ENCODE measurements at regions not wholly inside any gene's neighbourhood (a gene's known extent, or its start where the extent isn't known, plus 50 kb on each side); places are given as distances from the start of the nearest gene placed in this dataset.
A peak's percentile ranks its signal among the peaks of the same experiment; 100 is the strongest.

DNA sequence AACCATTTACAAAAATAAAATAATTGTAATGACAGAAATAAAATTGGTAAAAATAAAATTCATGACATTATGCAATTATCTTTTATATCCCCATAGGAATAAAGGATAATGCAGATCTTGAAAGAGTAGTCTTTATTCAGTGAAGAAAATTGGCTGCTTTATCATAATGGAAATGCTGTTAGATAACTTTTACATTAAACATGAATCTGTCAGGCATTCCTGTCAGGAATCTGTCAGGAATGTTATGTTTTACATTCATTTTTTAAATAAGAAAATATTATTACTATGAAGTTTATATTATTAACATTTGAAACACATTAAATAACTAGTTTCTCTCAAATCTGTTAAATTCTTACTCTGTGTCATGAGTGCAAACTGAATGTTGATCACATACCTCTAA, 1024.7 kb upstream of the TMEFF2 start:
- intact Hi-C loops (cut with micrococcal nuclease), result no loop called here

More for the DNA sequence above, 1024.7 kb upstream of the TMEFF2 start:
- H2AFZ ChIP-seq (ENCODE audit: low read depth, low read length, poor library complexity, severe bottlenecking), result peak overlapping the region; percentile 45
- DNase-seq (ENCODE audit: low read depth, low spot score) (no peak), ATAC-seq (no peak)
- RAD21 ChIA-PET (ENCODE audit: low non-redundant PET in 1 of 2, low total read pairs in 2 of 2, uncharacterized antibody in 2 of 2, unreplicated experiment in 2 of 2), result no interaction called here
- no peaks in the 10 kb centered on the region for H3K36me3 ChIP-seq (ENCODE audit: control insufficient read depth in 1 of 2, insufficient read depth in 2 of 2, low read length in 2 of 2)
- H3K4me2 ChIP-seq (ENCODE audit: low read length), result no peak overlapping the region
- no peaks in the 10 kb centered on the region for H3K9me2 ChIP-seq (ENCODE audit: insufficient read depth)
- BruUV-seq (replicated peaks), result no TSS peak
- H3K4me3 ChIP-seq (replicated peaks in 1 of 2; ENCODE audit: low read depth in 1 of 2, low read length in 2 of 2), result no peak overlapping the region
- no peaks in the 10 kb centered on the region for H3K4me1 ChIP-seq (ENCODE audit: control insufficient read depth in 1 of 2, insufficient read depth in 2 of 2, low read length in 2 of 2)
- no peaks in the 10 kb centered on the region for H3K27me3 ChIP-seq (ENCODE audit: insufficient read depth, low read length)
- no peak for TF ChIP-seq ZNF274 (IDR thresholded peaks at IDR 0.05; ENCODE audit: low read depth, low read length)
- no peak for TF ChIP-seq ELF1 (IDR thresholded peaks at IDR 0.05; ENCODE audit: borderline replicate concordance, low read depth)
- no peak for TF ChIP-seq EGR1 (IDR thresholded peaks at IDR 0.05; ENCODE audit: low read depth)
- no peak for TF ChIP-seq EZH2phosphoT487 (IDR thresholded peaks at IDR 0.05; ENCODE audit: borderline replicate concordance)
- TF ChIP-seq FOSL1 (IDR thresholded peaks at IDR 0.05; ENCODE audit: low read depth), result no peak
- TF ChIP-seq, protein P1, sequence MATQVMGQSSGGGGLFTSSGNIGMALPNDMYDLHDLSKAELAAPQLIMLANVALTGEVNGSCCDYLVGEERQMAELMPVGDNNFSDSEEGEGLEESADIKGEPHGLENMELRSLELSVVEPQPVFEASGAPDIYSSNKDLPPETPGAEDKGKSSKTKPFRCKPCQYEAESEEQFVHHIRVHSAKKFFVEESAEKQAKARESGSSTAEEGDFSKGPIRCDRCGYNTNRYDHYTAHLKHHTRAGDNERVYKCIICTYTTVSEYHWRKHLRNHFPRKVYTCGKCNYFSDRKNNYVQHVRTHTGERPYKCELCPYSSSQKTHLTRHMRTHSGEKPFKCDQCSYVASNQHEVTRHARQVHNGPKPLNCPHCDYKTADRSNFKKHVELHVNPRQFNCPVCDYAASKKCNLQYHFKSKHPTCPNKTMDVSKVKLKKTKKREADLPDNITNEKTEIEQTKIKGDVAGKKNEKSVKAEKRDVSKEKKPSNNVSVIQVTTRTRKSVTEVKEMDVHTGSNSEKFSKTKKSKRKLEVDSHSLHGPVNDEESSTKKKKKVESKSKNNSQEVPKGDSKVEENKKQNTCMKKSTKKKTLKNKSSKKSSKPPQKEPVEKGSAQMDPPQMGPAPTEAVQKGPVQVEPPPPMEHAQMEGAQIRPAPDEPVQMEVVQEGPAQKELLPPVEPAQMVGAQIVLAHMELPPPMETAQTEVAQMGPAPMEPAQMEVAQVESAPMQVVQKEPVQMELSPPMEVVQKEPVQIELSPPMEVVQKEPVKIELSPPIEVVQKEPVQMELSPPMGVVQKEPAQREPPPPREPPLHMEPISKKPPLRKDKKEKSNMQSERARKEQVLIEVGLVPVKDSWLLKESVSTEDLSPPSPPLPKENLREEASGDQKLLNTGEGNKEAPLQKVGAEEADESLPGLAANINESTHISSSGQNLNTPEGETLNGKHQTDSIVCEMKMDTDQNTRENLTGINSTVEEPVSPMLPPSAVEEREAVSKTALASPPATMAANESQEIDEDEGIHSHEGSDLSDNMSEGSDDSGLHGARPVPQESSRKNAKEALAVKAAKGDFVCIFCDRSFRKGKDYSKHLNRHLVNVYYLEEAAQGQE (IDR thresholded peaks at IDR 0.05; ENCODE audit: low read depth), result no peak
- TF ChIP-seq EZH2 (IDR thresholded peaks at IDR 0.05), result no peak
- TF ChIP-seq JUND (IDR thresholded peaks at IDR 0.05), result no peak
- TF ChIP-seq SIN3A (IDR thresholded peaks at IDR 0.05; ENCODE audit: low read depth), result no peak
- TF ChIP-seq, protein P2, sequence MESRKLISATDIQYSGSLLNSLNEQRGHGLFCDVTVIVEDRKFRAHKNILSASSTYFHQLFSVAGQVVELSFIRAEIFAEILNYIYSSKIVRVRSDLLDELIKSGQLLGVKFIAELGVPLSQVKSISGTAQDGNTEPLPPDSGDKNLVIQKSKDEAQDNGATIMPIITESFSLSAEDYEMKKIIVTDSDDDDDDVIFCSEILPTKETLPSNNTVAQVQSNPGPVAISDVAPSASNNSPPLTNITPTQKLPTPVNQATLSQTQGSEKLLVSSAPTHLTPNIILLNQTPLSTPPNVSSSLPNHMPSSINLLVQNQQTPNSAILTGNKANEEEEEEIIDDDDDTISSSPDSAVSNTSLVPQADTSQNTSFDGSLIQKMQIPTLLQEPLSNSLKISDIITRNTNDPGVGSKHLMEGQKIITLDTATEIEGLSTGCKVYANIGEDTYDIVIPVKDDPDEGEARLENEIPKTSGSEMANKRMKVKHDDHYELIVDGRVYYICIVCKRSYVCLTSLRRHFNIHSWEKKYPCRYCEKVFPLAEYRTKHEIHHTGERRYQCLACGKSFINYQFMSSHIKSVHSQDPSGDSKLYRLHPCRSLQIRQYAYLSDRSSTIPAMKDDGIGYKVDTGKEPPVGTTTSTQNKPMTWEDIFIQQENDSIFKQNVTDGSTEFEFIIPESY (IDR thresholded peaks at IDR 0.05; ENCODE audit: extremely low read depth, insufficient replicate concordance, low read length), result no peak
- no peak for TF ChIP-seq POLR2A (IDR thresholded peaks at IDR 0.05; ENCODE audit: borderline replicate concordance, extremely low read depth, insufficient read depth, insufficient read length)
- no peak for TF ChIP-seq ZFX (IDR thresholded peaks at IDR 0.05)
- TF ChIP-seq, protein P3, sequence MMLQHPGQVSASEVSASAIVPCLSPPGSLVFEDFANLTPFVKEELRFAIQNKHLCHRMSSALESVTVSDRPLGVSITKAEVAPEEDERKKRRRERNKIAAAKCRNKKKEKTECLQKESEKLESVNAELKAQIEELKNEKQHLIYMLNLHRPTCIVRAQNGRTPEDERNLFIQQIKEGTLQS (IDR thresholded peaks at IDR 0.05), result no peak
- TF ChIP-seq POLR2AphosphoS5 (IDR thresholded peaks at IDR 0.05; ENCODE audit: low read depth, low read length), result no peak
- TF ChIP-seq, protein P4, sequence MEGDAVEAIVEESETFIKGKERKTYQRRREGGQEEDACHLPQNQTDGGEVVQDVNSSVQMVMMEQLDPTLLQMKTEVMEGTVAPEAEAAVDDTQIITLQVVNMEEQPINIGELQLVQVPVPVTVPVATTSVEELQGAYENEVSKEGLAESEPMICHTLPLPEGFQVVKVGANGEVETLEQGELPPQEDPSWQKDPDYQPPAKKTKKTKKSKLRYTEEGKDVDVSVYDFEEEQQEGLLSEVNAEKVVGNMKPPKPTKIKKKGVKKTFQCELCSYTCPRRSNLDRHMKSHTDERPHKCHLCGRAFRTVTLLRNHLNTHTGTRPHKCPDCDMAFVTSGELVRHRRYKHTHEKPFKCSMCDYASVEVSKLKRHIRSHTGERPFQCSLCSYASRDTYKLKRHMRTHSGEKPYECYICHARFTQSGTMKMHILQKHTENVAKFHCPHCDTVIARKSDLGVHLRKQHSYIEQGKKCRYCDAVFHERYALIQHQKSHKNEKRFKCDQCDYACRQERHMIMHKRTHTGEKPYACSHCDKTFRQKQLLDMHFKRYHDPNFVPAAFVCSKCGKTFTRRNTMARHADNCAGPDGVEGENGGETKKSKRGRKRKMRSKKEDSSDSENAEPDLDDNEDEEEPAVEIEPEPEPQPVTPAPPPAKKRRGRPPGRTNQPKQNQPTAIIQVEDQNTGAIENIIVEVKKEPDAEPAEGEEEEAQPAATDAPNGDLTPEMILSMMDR (IDR thresholded peaks at IDR 0.05 in 2 of 3, conservative IDR thresholded peaks at IDR 0.05 in 1 of 3; ENCODE audit: borderline replicate concordance in 1 of 3, insufficient read depth in 1 of 3, low read depth in 2 of 3, low read length in 2 of 3), result no peak
- POLR2A ChIA-PET, result no interaction called here
- H3K9me3 ChIP-seq (ENCODE audit: control insufficient read depth in 1 of 2, insufficient read depth in 1 of 2, low read depth in 1 of 2, low read length in 2 of 2), result no peaks in the 10 kb centered on the region
- H3K27ac ChIP-seq (ENCODE audit: low read depth, low read length), result no peak overlapping the region
- no peaks in the 10 kb centered on the region for H4K20me1 ChIP-seq (ENCODE audit: insufficient read depth)
- H3K9ac ChIP-seq (ENCODE audit: low read length), result no peak overlapping the region
- no peaks in the 10 kb centered on the region for H3K79me2 ChIP-seq (ENCODE audit: insufficient read depth, low read length)
- CTCF ChIA-PET, result no interaction called here

Data from HCT116 (cell line).